Activated naive CD4-positive, alpha-beta T cell treated with anti-CD3 and anti-CD28 coated beads, Interleukin-2, amount 50 U/mL, for 72 hours (primary cell): ENCODE measurements at regions not wholly inside any gene's neighbourhood (a gene's known extent, or its start where the extent isn't known, plus 50 kb on each side); places are given as distances from the start of the nearest gene placed in this dataset.

Experiments
- ATAC-seq, 2 donors: fragments of 150-1000 bp; cut with Tn5 transposase; 2 replicates each; pipeline ENCODE4 v1.10.0; 2021; ENCODE audit warnings: mild to moderate bottlenecking in 2 of 2, moderate library complexity in 2 of 2
- DNase-seq, 2 donors: peaks; one replicate each; pipeline ENCODE4 v3.0.0; 2021 to 2022; ENCODE audit warnings: low spot score in 2 of 2
- H3K27ac Mint-ChIP-seq, 2 donors: one replicate each; pipeline ENCODE4 v1.8.0; 2022; ENCODE audit warnings: mild to moderate bottlenecking in 2 of 2, mixed read lengths in 2 of 2
- H3K36me3 Mint-ChIP-seq, 2 donors: one replicate each; pipeline ENCODE4 v1.8.0; 2022; ENCODE audit warnings: mixed read lengths in 2 of 2
- H3K9me3 Mint-ChIP-seq, 2 donors: one replicate each; pipeline ENCODE4 v1.8.0; 2022; ENCODE audit warnings: mixed read lengths in 2 of 2

- Mint-ChIP-seq H3K27ac (no peak overlapping the region), H3K9me3 (no peaks in the 10 kb centered on the region), H3K36me3 (no peaks in the 10 kb centered on the region)
- DNase-seq, result no peak
- no peak for ATAC-seq
Observed at GRCh38 chr6:165893431-165893830, 230.4 kb upstream of the PDE10A start.

GRCh38 chr6:165891320-165891719, 228.3 kb upstream of the PDE10A start:
- no peak overlapping the region for H3K27ac Mint-ChIP-seq
- DNase-seq, result no peak

GRCh38 chr6:165890404-165890735, 227.3 kb upstream of the PDE10A start:
- DNase-seq, result no peak
- Mint-ChIP-seq H3K9me3 (peaks cover 4% of the 10 kb centered on the region in 2 donors), H3K27ac (no peak overlapping the region), H3K36me3 (no peaks in the 10 kb centered on the region)
- no peak for ATAC-seq

More at GRCh38 chr6:165891320-165891719, 228.3 kb upstream of the PDE10A start:
- ATAC-seq, result no peak
- Mint-ChIP-seq H3K36me3 (no peaks in the 10 kb centered on the region), H3K9me3 (peaks cover 4% of the 10 kb centered on the region in 2 donors)

- no peak overlapping the region for H3K27ac Mint-ChIP-seq
- DNase-seq (peak in 1 of 2 donors; percentile 14), ATAC-seq (peak in 1 of 2 donors; percentile 43)
- no peaks in the 10 kb centered on the region for H3K36me3 Mint-ChIP-seq
- H3K9me3 Mint-ChIP-seq, result peaks cover 4% of the 10 kb centered on the region in 2 donors
Observed at GRCh38 chr6:165889636-165890403, 226.8 kb upstream of the PDE10A start.

- DNase-seq, result no peak
- no peak overlapping the region for H3K27ac Mint-ChIP-seq
- ATAC-seq, result no peak
- peaks cover 0 to 5% of the 10 kb centered on the region in 2 donors for H3K36me3 Mint-ChIP-seq
- peaks cover 4% of the 10 kb centered on the region in 2 donors for H3K9me3 Mint-ChIP-seq
Observed at GRCh38 chr6:165886169-165886568, 223.1 kb upstream of the PDE10A start.

GRCh38 chr6:165884813-165885765, 222.0 kb upstream of the PDE10A start:
- Mint-ChIP-seq H3K27ac (no peak overlapping the region), H3K9me3 (peaks cover 4% of the 10 kb centered on the region in 2 donors), H3K36me3 (peaks cover 0 to 5% of the 10 kb centered on the region in 2 donors)
- ATAC-seq (peak; percentile 77 to 96), DNase-seq (peak in 1 of 2 donors; percentile 73)

- Mint-ChIP-seq H3K27ac (no peak overlapping the region), H3K9me3 (peaks cover 4% of the 10 kb centered on the region in 2 donors), H3K36me3 (peaks cover 0 to 5% of the 10 kb centered on the region in 2 donors)
- no peak for DNase-seq
- no peak for ATAC-seq
Observed at GRCh38 chr6:165883851-165884640, 221.0 kb upstream of the PDE10A start.

- no peak overlapping the region for H3K27ac Mint-ChIP-seq
- peaks cover 0 to 5% of the 10 kb centered on the region in 2 donors for H3K36me3 Mint-ChIP-seq
- ATAC-seq (no peak), DNase-seq (no peak)
- H3K9me3 Mint-ChIP-seq, result peaks cover 0 to 4% of the 10 kb centered on the region in 2 donors
Observed at GRCh38 chr6:165881806-165882205, 218.8 kb upstream of the PDE10A start.

GRCh38 chr6:165880686-165881085, 217.6 kb upstream of the PDE10A start:
- DNase-seq (no peak), ATAC-seq (no peak)
- peaks cover 0 to 5% of the 10 kb centered on the region in 2 donors for H3K36me3 Mint-ChIP-seq
- H3K27ac Mint-ChIP-seq, result no peak overlapping the region
- peaks cover 0 to 4% of the 10 kb centered on the region in 2 donors for H3K9me3 Mint-ChIP-seq

GRCh38 chr6:165877773-165878172, 214.7 kb upstream of the PDE10A start:
- Mint-ChIP-seq H3K9me3 (peaks cover 0 to 4% of the 10 kb centered on the region in 2 donors), H3K27ac (no peak overlapping the region), H3K36me3 (peaks cover 0 to 5% of the 10 kb centered on the region in 2 donors)
- DNase-seq (no peak), ATAC-seq (no peak)

GRCh38 chr6:165877192-165877591, 214.2 kb upstream of the PDE10A start:
- no peak overlapping the region for H3K27ac Mint-ChIP-seq
- peaks cover 0 to 5% of the 10 kb centered on the region in 2 donors for H3K36me3 Mint-ChIP-seq
- peaks cover 0 to 4% of the 10 kb centered on the region in 2 donors for H3K9me3 Mint-ChIP-seq
- no peak for DNase-seq
- ATAC-seq, result no peak

- DNase-seq, result no peak
Observed at GRCh38 chr6:165876588-165876987, 213.5 kb upstream of the PDE10A start.

GRCh38 chr6:165875946-165876345, 212.9 kb upstream of the PDE10A start:
- ATAC-seq, result no peak
- Mint-ChIP-seq H3K27ac (no peak overlapping the region), H3K9me3 (peaks cover 0 to 9% of the 10 kb centered on the region in 2 donors), H3K36me3 (no peaks in the 10 kb centered on the region)
- no peak for DNase-seq

More at GRCh38 chr6:165876588-165876987, 213.5 kb upstream of the PDE10A start:
- Mint-ChIP-seq H3K27ac (no peak overlapping the region), H3K36me3 (no peaks in the 10 kb centered on the region), H3K9me3 (peaks cover 0 to 4% of the 10 kb centered on the region in 2 donors)
- ATAC-seq, result no peak

- no peak for DNase-seq
- Mint-ChIP-seq H3K36me3 (peaks cover 0 to 9% of the 10 kb centered on the region in 2 donors), H3K27ac (no peak overlapping the region), H3K9me3 (peaks cover 0 to 18% of the 10 kb centered on the region in 2 donors)
- no peak for ATAC-seq
Observed at GRCh38 chr6:165873976-165874375, 210.9 kb upstream of the PDE10A start.

- Mint-ChIP-seq H3K36me3 (peaks cover 0 to 9% of the 10 kb centered on the region in 2 donors), H3K27ac (no peak overlapping the region), H3K9me3 (peaks cover 5 to 19% of the 10 kb centered on the region in 2 donors)
- no peak for ATAC-seq
- no peak for DNase-seq
Observed at GRCh38 chr6:165872811-165873210, 209.8 kb upstream of the PDE10A start.

GRCh38 chr6:165872311-165872710, 209.3 kb upstream of the PDE10A start:
- H3K36me3 Mint-ChIP-seq, result peaks cover 0 to 9% of the 10 kb centered on the region in 2 donors
- no peak overlapping the region for H3K27ac Mint-ChIP-seq
- DNase-seq, result no peak
- H3K9me3 Mint-ChIP-seq, result peaks cover 6 to 19% of the 10 kb centered on the region in 2 donors
- ATAC-seq, result no peak
